H9 (cell line): ENCODE measurements at regions not wholly inside any gene's neighbourhood (a gene's known extent, or its start where the extent isn't known, plus 50 kb on each side); places are given as distances from the start of the nearest gene placed in this dataset.

Experiments
- DNase-seq: peaks from one replicate; pipeline ENCODE4 v3.0.0-alpha.2; 2017
- H2AFZ ChIP-seq: one replicate; pipeline ENCODE4 v1.6.1; 2013; ENCODE audit warnings: mild to moderate bottlenecking, low read length, control low read depth, moderate library complexity
- H2AK5ac ChIP-seq: 2 replicates; pipeline ENCODE4 v1.6.1; 2013; ENCODE audit warnings: low read length, control low read depth, mixed read lengths; ENCODE audit not compliant: insufficient read length
- H2BK120ac ChIP-seq: one replicate; pipeline ENCODE4 v1.6.1; 2013; ENCODE audit warnings: low read depth, mild to moderate bottlenecking, low read length, control low read depth, inconsistent platforms; ENCODE audit not compliant: poor library complexity, severe bottlenecking
- H2BK12ac ChIP-seq: 2 replicates; pipeline ENCODE4 v1.6.1; 2013; ENCODE audit warnings: low read length, control low read depth, mixed read lengths, low read depth; ENCODE audit not compliant: insufficient read length
- H2BK15ac ChIP-seq: 2 replicates; pipeline ENCODE4 v1.6.1; 2013; ENCODE audit warnings: low read depth, low read length, control low read depth
- H2BK20ac ChIP-seq: one replicate; pipeline ENCODE4 v1.6.1; 2013; ENCODE audit warnings: low read depth, mild to moderate bottlenecking, low read length, control low read depth, inconsistent platforms; ENCODE audit not compliant: poor library complexity, severe bottlenecking
- H2BK5ac ChIP-seq: 2 replicates; pipeline ENCODE4 v1.6.1; 2013; ENCODE audit warnings: low read length, control low read depth, mixed read lengths; ENCODE audit not compliant: insufficient read length
- H3K14ac ChIP-seq: 2 replicates; pipeline ENCODE4 v1.6.1; 2013; ENCODE audit warnings: low read length, control low read depth; ENCODE audit not compliant: insufficient read depth
- H3K18ac ChIP-seq: 2 replicates; pipeline ENCODE4 v1.6.1; 2013; ENCODE audit warnings: low read depth, mild to moderate bottlenecking, mixed read lengths, low read length, control low read depth; ENCODE audit not compliant: insufficient read length
- H3K23ac ChIP-seq: 2 replicates; pipeline ENCODE4 v1.6.1; 2013; ENCODE audit warnings: low read length, control low read depth, mixed read lengths, low read depth; ENCODE audit not compliant: insufficient read length
- H3K23me2 ChIP-seq: 2 replicates; pipeline ENCODE4 v1.6.1; 2013; ENCODE audit warnings: low read depth, mild to moderate bottlenecking, mixed read lengths, low read length, control low read depth; ENCODE audit not compliant: insufficient read length, poor library complexity, severe bottlenecking
- H3K27ac ChIP-seq: 2 replicates; pipeline ENCODE4 v1.5.1; 2013; ENCODE audit warnings: low read length, control low read depth, mixed read lengths, low read depth; ENCODE audit not compliant: insufficient read length
- H3K27me3 ChIP-seq: 2 replicates; pipeline ENCODE4 v1.6.1; 2013; ENCODE audit warnings: low read length, control low read depth, inconsistent platforms; ENCODE audit not compliant: insufficient read depth
- H3K4ac ChIP-seq: 2 replicates; pipeline ENCODE4 v1.6.1; 2013; ENCODE audit warnings: low read depth, mild to moderate bottlenecking, control low read depth, inconsistent platforms, low read length, moderate library complexity
- H3K4me1 ChIP-seq: 2 replicates; pipeline ENCODE4 v1.6.1; 2013; ENCODE audit warnings: low read length, control low read depth, inconsistent platforms; ENCODE audit not compliant: insufficient read depth
- H3K4me2 ChIP-seq: 2 replicates; pipeline ENCODE4 v1.6.1; 2013; ENCODE audit warnings: low read length, control low read depth, mixed read lengths; ENCODE audit not compliant: insufficient read length, insufficient read depth
- H3K56ac ChIP-seq: 2 replicates; pipeline ENCODE4 v1.6.1; 2013; ENCODE audit warnings: low read depth, mild to moderate bottlenecking, mixed read lengths, low read length, control low read depth; ENCODE audit not compliant: insufficient read length
- H3K79me1 ChIP-seq: 2 replicates; pipeline ENCODE4 v1.6.1; 2013; ENCODE audit warnings: low read depth, mild to moderate bottlenecking, moderate library complexity, low read length, control low read depth, inconsistent platforms; ENCODE audit not compliant: insufficient read depth, poor library complexity, severe bottlenecking
- H3K79me2 ChIP-seq: 2 replicates; pipeline ENCODE4 v1.6.1; 2013; ENCODE audit warnings: low read length, control low read depth, inconsistent platforms; ENCODE audit not compliant: insufficient read depth
- H3K9ac ChIP-seq: 2 replicates; pipeline ENCODE4 v1.6.1; 2013; ENCODE audit warnings: low read length, control low read depth, mixed read lengths; ENCODE audit not compliant: insufficient read length; ENCODE audit errors: extremely low read depth
- H3K9me3 ChIP-seq: one replicate; pipeline ENCODE4 v1.6.1; 2013; ENCODE audit warnings: low read depth, low read length, inconsistent platforms; ENCODE audit not compliant: control insufficient read depth
- H3T11ph ChIP-seq: one replicate; pipeline ENCODE4 v1.6.1; 2013; ENCODE audit warnings: mild to moderate bottlenecking, low read length, control low read depth, inconsistent platforms
- H4K20me1 ChIP-seq: one replicate; pipeline ENCODE4 v1.6.1; 2013; ENCODE audit not compliant: control insufficient read depth, insufficient read length, insufficient read depth
- H4K5ac ChIP-seq: 2 replicates; pipeline ENCODE4 v1.6.1; 2013; ENCODE audit warnings: low read depth, mild to moderate bottlenecking, mixed read lengths, low read length, control low read depth; ENCODE audit not compliant: insufficient read length
- H4K8ac ChIP-seq: replicated peaks from 2 replicates; pipeline ENCODE4 v1.6.1; 2013; ENCODE audit warnings: low read length, control low read depth, mixed read lengths, low read depth; ENCODE audit not compliant: insufficient read length
- H4K91ac ChIP-seq: 2 replicates; pipeline ENCODE4 v1.6.1; 2013; ENCODE audit warnings: low read depth, mild to moderate bottlenecking, moderate library complexity, mixed read lengths, low read length, control low read depth; ENCODE audit not compliant: insufficient read length
- H3K27ac Mint-ChIP-seq, 3 experiments: 2 replicates in 2 of 3; 3 replicates in 1 of 3; pipeline ENCODE4 v1.8.0; 2020 to 2021; ENCODE audit warnings: mixed read lengths in 3 of 3, mild to moderate bottlenecking in 1 of 3, moderate library complexity in 1 of 3
- H3K27me3 Mint-ChIP-seq: 2 replicates; pipeline ENCODE4 v1.8.0; 2021; ENCODE audit warnings: low read depth, mild to moderate bottlenecking, moderate library complexity, mixed read lengths
- H3K36me3 Mint-ChIP-seq, 3 experiments: 2 replicates in 2 of 3; 3 replicates in 1 of 3; pipeline ENCODE4 v1.8.0; 2020 to 2021; ENCODE audit warnings: low read depth in 3 of 3, mixed read lengths in 3 of 3; ENCODE audit not compliant: insufficient read depth in 1 of 3
- H3K4me1 Mint-ChIP-seq, 2 experiments: 2 replicates each; pipeline ENCODE4 v1.8.0; 2020; ENCODE audit warnings: mixed read lengths in 2 of 2
- H3K4me3 Mint-ChIP-seq, 2 experiments: 2 replicates in 1 of 2; 3 replicates in 1 of 2; pipeline ENCODE4 v1.8.0; 2020 to 2021; ENCODE audit warnings: mild to moderate bottlenecking in 2 of 2, mixed read lengths in 2 of 2, moderate library complexity in 1 of 2
- H3K9me3 Mint-ChIP-seq, 2 experiments: 2 replicates in 1 of 2; 3 replicates in 1 of 2; pipeline ENCODE4 v1.8.0; 2020; ENCODE audit warnings: mild to moderate bottlenecking in 2 of 2, mixed read lengths in 2 of 2, moderate library complexity in 1 of 2
- CTCF ChIP-seq: fragments of 200-600 bp; sonication (generic); conservative IDR thresholded peaks from 3 replicates; pipeline ENCODE4 v1.8.0; 2021; ENCODE audit warnings: antibody characterized with exemption, mild to moderate bottlenecking

GRCh38 chr2:53530126-53530525 is 237.5 kb upstream of the CHAC2 start:
- no peak overlapping the region for H2BK5ac ChIP-seq

More at GRCh38 chr2:53530126-53530525, 237.5 kb upstream of the CHAC2 start:
- H2BK15ac ChIP-seq: no peak overlapping the region
- no peak overlapping the region for H2BK120ac ChIP-seq
- no peak overlapping the region for H2BK12ac ChIP-seq
- H3K27me3 Mint-ChIP-seq: no peaks in the 10 kb centered on the region
- H4K5ac ChIP-seq: no peak overlapping the region
- H3K27ac ChIP-seq: no peak overlapping the region
- no peak overlapping the region for H3K23ac ChIP-seq
- H3K9me3 ChIP-seq: no peaks in the 10 kb centered on the region
- H3K14ac ChIP-seq: no peak overlapping the region
- no peak overlapping the region for H2AFZ ChIP-seq
- no peak overlapping the region for H3K56ac ChIP-seq
- no peak overlapping the region for H3K4me3 Mint-ChIP-seq
- H3K4me1 ChIP-seq: no peaks in the 10 kb centered on the region
- H3K79me2 ChIP-seq: no peaks in the 10 kb centered on the region
- H3K79me1 ChIP-seq: no peaks in the 10 kb centered on the region
- H3T11ph ChIP-seq: no peak overlapping the region
- H3K36me3 Mint-ChIP-seq: peaks cover 4 to 16% (median 8%) of the 10 kb centered on the region in 3 experiments; a peak in 6 of 7 replicates
- no peaks in the 10 kb centered on the region; a peak in 1 of 4 replicates for H3K4me1 Mint-ChIP-seq
- no peak overlapping the region for H3K4me2 ChIP-seq
- no peak overlapping the region for H3K9ac ChIP-seq
- no peak overlapping the region for H3K4ac ChIP-seq
- peaks cover 17 to 21% of the 10 kb centered on the region in 2 experiments for H3K9me3 Mint-ChIP-seq
- H3K27ac Mint-ChIP-seq: no peak overlapping the region
- H2BK20ac ChIP-seq: no peak overlapping the region
- TF ChIP-seq CTCF: no peak
- no peak overlapping the region for H3K18ac ChIP-seq
- H4K91ac ChIP-seq: no peak overlapping the region
- no peaks in the 10 kb centered on the region for H4K20me1 ChIP-seq
- H3K23me2 ChIP-seq: no peaks in the 10 kb centered on the region
- H2AK5ac ChIP-seq: no peak overlapping the region
- H4K8ac ChIP-seq: no peak overlapping the region
- DNase-seq: no peak
- H3K27me3 ChIP-seq: no peaks in the 10 kb centered on the region
